Loucy (cell line): ENCODE measurements at regions not wholly inside any gene's neighbourhood (a gene's known extent, or its start where the extent isn't known, plus 50 kb on each side); places are given as distances from the start of the nearest gene placed in this dataset.
"Not testable (repeated sequence)": the region's sequence is repeated elsewhere in the genome, so short reads cannot be mapped to it uniquely, and the experiment has no call there.

Source experiments
- H2AFZ ChIP-seq: fragments of 200-600 bp; sonication (generic); 2 replicates; pipeline ENCODE4 v1.6.0; 2016; ENCODE audit warnings: antibody characterized with exemption, mild to moderate bottlenecking, low read length, moderate library complexity
- H3F3A ChIP-seq: fragments of 200-600 bp; 2 replicates; pipeline ENCODE4 v1.6.0; 2016; ENCODE audit warnings: antibody characterized with exemption, low read depth, mild to moderate bottlenecking
- H3K27me3 ChIP-seq: fragments of 200-600 bp; sonication (generic); 2 replicates; pipeline ENCODE4 v1.6.1; 2014; ENCODE audit warnings: low read length, mild to moderate bottlenecking; ENCODE audit not compliant: insufficient read depth, poor library complexity, severe bottlenecking
- H3K36me3 ChIP-seq: fragments of 200-600 bp; sonication (generic); 2 replicates; pipeline ENCODE4 v1.6.1; 2016; ENCODE audit warnings: low read length; ENCODE audit not compliant: insufficient read depth
- H3K4me1 ChIP-seq: fragments of 200-600 bp; sonication (generic); 2 replicates; pipeline ENCODE4 v1.5.1; 2014; ENCODE audit warnings: low read length, mild to moderate bottlenecking; ENCODE audit not compliant: insufficient read depth, poor library complexity, severe bottlenecking
- H3K4me2 ChIP-seq: fragments of 200-600 bp; sonication (generic); 2 replicates; pipeline ENCODE4 v1.6.0; 2014; ENCODE audit warnings: antibody characterized with exemption, low read length, low read depth, mild to moderate bottlenecking; ENCODE audit not compliant: poor library complexity, severe bottlenecking
- H3K4me3 ChIP-seq: fragments of 200-600 bp; sonication (generic); 2 replicates; pipeline ENCODE4 v1.5.1; 2014; ENCODE audit warnings: low read length, mild to moderate bottlenecking, mixed read lengths; ENCODE audit not compliant: poor library complexity, severe bottlenecking
- H3K79me2 ChIP-seq: fragments of 200-600 bp; sonication (generic); 2 replicates; pipeline ENCODE4 v1.6.1; 2014; ENCODE audit warnings: low read length; ENCODE audit not compliant: insufficient read depth
- H3K9ac ChIP-seq: fragments of 200-600 bp; sonication (generic); 2 replicates; pipeline ENCODE4 v1.6.0; 2014; ENCODE audit warnings: mild to moderate bottlenecking, low read depth, low read length, moderate library complexity; ENCODE audit not compliant: poor library complexity, severe bottlenecking
- H3K9me2 ChIP-seq: fragments of 200-600 bp; sonication (generic); replicated peaks from 2 replicates; pipeline ENCODE4 v1.6.1; 2016; ENCODE audit warnings: low read depth, low read length, mixed read lengths
- H3K9me3 ChIP-seq: fragments of 200-600 bp; sonication (generic); 2 replicates; pipeline ENCODE4 v1.6.1; 2014; ENCODE audit warnings: mild to moderate bottlenecking, antibody characterized with exemption, low read length, low read depth; ENCODE audit not compliant: insufficient read depth
- H4K20me1 ChIP-seq: fragments of 200-600 bp; sonication (generic); 2 replicates; pipeline ENCODE4 v1.6.0; 2014; ENCODE audit warnings: antibody characterized with exemption, low read length, mild to moderate bottlenecking; ENCODE audit not compliant: insufficient read depth, poor library complexity, severe bottlenecking

GRCh38 chr9:42656789-42657188 is 473.3 kb downstream of the SPATA31A6 start:
- not testable (repeated sequence) for H3K4me1 ChIP-seq, H3K27me3 ChIP-seq, H3F3A ChIP-seq, H3K9me3 ChIP-seq, H3K79me2 ChIP-seq, H3K4me3 ChIP-seq, H3K9ac ChIP-seq, H3K4me2 ChIP-seq, H2AFZ ChIP-seq, H3K36me3 ChIP-seq, H3K9me2 ChIP-seq, H4K20me1 ChIP-seq

DNA sequence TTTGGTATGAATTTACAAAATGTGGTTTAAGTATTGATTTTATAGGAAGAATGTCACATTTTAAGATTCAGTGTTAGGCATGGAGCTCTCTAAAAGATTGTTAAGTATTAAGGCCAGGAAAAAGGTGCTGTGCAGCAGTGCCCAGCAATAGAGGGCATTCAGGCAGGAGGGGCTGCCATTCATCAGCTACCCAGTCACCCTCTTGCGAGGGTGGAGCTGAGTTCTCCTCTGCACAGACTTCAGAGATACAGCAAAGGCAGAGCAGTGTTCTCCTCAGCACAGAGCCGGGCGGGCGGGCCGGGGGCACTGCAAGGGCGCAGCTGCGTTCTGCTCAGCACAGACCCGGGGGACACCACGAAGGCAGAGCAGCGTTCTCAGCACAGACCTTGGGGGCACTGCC is 474.0 kb downstream of the SPATA31A6 start:
- not testable (repeated sequence) for H3K9me3 ChIP-seq, H4K20me1 ChIP-seq, H3F3A ChIP-seq, H3K4me2 ChIP-seq, H3K36me3 ChIP-seq, H3K4me3 ChIP-seq, H3K9me2 ChIP-seq, H3K79me2 ChIP-seq, H2AFZ ChIP-seq, H3K4me1 ChIP-seq, H3K9ac ChIP-seq, H3K27me3 ChIP-seq

GRCh38 chr9:42697146-42697545 is 513.7 kb downstream of the SPATA31A6 start:
- H2AFZ ChIP-seq, H3K27me3 ChIP-seq, H3K9me2 ChIP-seq: not testable (repeated sequence)

DNA sequence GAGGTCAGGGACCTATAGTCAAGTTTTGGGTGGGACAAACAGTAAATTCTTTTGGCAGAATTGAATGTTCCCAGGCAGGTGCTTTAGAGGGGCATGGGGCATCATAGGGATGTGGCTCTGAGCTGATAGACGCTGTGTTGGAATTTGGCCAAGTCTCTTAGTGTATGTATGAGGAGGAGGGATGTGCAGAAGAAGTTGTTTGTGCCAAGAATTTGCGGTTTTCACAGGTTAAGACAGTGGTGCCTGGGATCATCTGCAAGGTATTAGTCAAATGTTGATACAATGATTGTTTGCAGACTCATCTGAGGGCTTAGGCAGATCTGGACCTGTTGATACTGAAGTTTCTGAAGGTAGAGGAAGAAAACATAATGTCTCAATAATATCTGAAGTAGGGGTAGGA is 519.4 kb downstream of the SPATA31A6 start:
- not testable (repeated sequence) for H3K27me3 ChIP-seq, H3K79me2 ChIP-seq, H3K4me2 ChIP-seq, H3K4me1 ChIP-seq, H2AFZ ChIP-seq, H3K9me2 ChIP-seq, H3F3A ChIP-seq, H3K36me3 ChIP-seq, H3K4me3 ChIP-seq, H4K20me1 ChIP-seq, H3K9ac ChIP-seq, H3K9me3 ChIP-seq

More at GRCh38 chr9:42697146-42697545, 513.7 kb downstream of the SPATA31A6 start:
- H3K9ac ChIP-seq, H4K20me1 ChIP-seq, H3K4me1 ChIP-seq, H3F3A ChIP-seq, H3K4me3 ChIP-seq, H3K9me3 ChIP-seq, H3K4me2 ChIP-seq, H3K36me3 ChIP-seq, H3K79me2 ChIP-seq: not testable (repeated sequence)

GRCh38 chr9:42724841-42725835 is 541.7 kb downstream of the SPATA31A6 start:
- not testable (repeated sequence) for H3K4me3 ChIP-seq, H4K20me1 ChIP-seq, H3K36me3 ChIP-seq, H2AFZ ChIP-seq, H3K27me3 ChIP-seq, H3K4me1 ChIP-seq, H3K79me2 ChIP-seq, H3F3A ChIP-seq, H3K9me2 ChIP-seq, H3K4me2 ChIP-seq, H3K9ac ChIP-seq, H3K9me3 ChIP-seq
